HEK293 (cell line): ENCODE measurements at regions not wholly inside any gene's neighbourhood (a gene's known extent, or its start where the extent isn't known, plus 50 kb on each side); places are given as distances from the start of the nearest gene placed in this dataset.

ENCODE experiments used
- CTCF ChIA-PET: fragments of 350-600 bp; formaldehyde crosslinking; extraction: SDS; loops from one replicate; lab custom pipeline; 2021; ENCODE audit warnings: antibody characterized with exemption; lab: Yijun Ruan, JAX
- POLR2A ChIA-PET: fragments of 300-600 bp; formaldehyde crosslinking; extraction: SDS; loops from one replicate; lab custom pipeline; 2020; ENCODE audit warnings: antibody characterized with exemption, inconsistent platforms; lab: Yijun Ruan, JAX
- H3K27ac ChIP-seq: fragments of 200-500 bp; sonication (Bioruptor generic); 2 replicates; pipeline ENCODE4 v1.5.1; 2014; ENCODE audit warnings: low read depth, low read length, control low read depth, inconsistent platforms; ENCODE audit errors: extremely low read depth
- H3K36me3 ChIP-seq, 2 experiments: fragments of 200-500 bp in 1 of 2; sonication (Bioruptor generic) in 1 of 2; 1 replicate in 1 of 2; 2 replicates in 1 of 2; pipeline ENCODE4 v1.5.1; 2014 to 2017; ENCODE audit warnings: inconsistent platforms in 2 of 2, low read length in 2 of 2; ENCODE audit not compliant: control insufficient read depth in 2 of 2, insufficient read depth in 1 of 2
- H3K4me1 ChIP-seq: fragments of 200-500 bp; sonication (Bioruptor generic); 2 replicates; pipeline ENCODE4 v1.5.1; 2014; ENCODE audit warnings: mild to moderate bottlenecking, low read length, inconsistent platforms; ENCODE audit not compliant: control insufficient read depth, insufficient read depth
- H3K4me3 ChIP-seq: 2 replicates; pipeline ENCODE4 v1.5.1; 2011; ENCODE audit warnings: low read depth, mild to moderate bottlenecking, control low read depth, low read length, moderate library complexity
- H3K9me3 ChIP-seq: fragments of 200-500 bp; sonication (Bioruptor generic); 2 replicates; pipeline ENCODE4 v1.5.1; 2014; ENCODE audit warnings: low read depth, low read length, inconsistent platforms; ENCODE audit not compliant: control insufficient read depth, insufficient read depth
- ATF2 ChIP-seq: fragments of 450-650 bp; formaldehyde crosslinking; IDR thresholded peaks from 2 replicates; pipeline ENCODE4 v1.5.1; 2016; ENCODE audit warnings: missing biosample characterization, missing genetic modification characterization, low read depth
- BCL11A ChIP-seq: fragments of 450-650 bp; formaldehyde crosslinking; IDR thresholded peaks from 2 replicates; pipeline ENCODE4 v1.5.1; 2016; ENCODE audit warnings: low read depth, missing biosample characterization, missing genetic modification characterization
- BCL6B ChIP-seq: fragments of 450-650 bp; formaldehyde crosslinking; IDR thresholded peaks from 2 replicates; pipeline ENCODE4 v1.5.1; 2017; ENCODE audit warnings: missing biosample characterization, missing genetic modification characterization
- GLI4 ChIP-seq: fragments of 450-650 bp; formaldehyde crosslinking; IDR thresholded peaks from 2 replicates; pipeline ENCODE4 v1.5.1; 2016; ENCODE audit warnings: missing biosample characterization, missing genetic modification characterization
- HOXC10 ChIP-seq: sonication (generic); formaldehyde crosslinking; IDR thresholded peaks from 2 replicates; pipeline ENCODE4 v1.8.1; 2023; ENCODE audit warnings: mild to moderate bottlenecking, missing genetic modification reagents
- MEIS1 ChIP-seq: sonication (generic); formaldehyde crosslinking; IDR thresholded peaks from 2 replicates; pipeline ENCODE4 v1.8.1; 2022; ENCODE audit warnings: missing genetic modification reagents, mild to moderate bottlenecking, borderline replicate concordance
- OSR2 ChIP-seq: fragments of 450-650 bp; formaldehyde crosslinking; IDR thresholded peaks from 2 replicates; pipeline ENCODE4 v1.5.1; 2016; ENCODE audit warnings: missing biosample characterization, missing genetic modification characterization
- PRDM10 ChIP-seq: fragments of 450-650 bp; formaldehyde crosslinking; IDR thresholded peaks from 2 replicates; pipeline ENCODE4 v1.5.1; 2016; ENCODE audit warnings: missing biosample characterization, missing genetic modification characterization
- SCRT1 ChIP-seq: fragments of 450-650 bp; formaldehyde crosslinking; IDR thresholded peaks from 2 replicates; pipeline ENCODE4 v1.5.1; 2016; ENCODE audit warnings: missing biosample characterization, missing genetic modification characterization, borderline replicate concordance
- ZBTB1 ChIP-seq: fragments of 450-650 bp; formaldehyde crosslinking; IDR thresholded peaks from 2 replicates; pipeline ENCODE4 v1.5.1; 2016; ENCODE audit warnings: missing biosample characterization, missing genetic modification characterization
- ZBTB48 ChIP-seq: fragments of 450-650 bp; formaldehyde crosslinking; IDR thresholded peaks from 2 replicates; pipeline ENCODE4 v1.5.1; 2016; ENCODE audit warnings: missing biosample characterization, missing genetic modification characterization
- ZBTB8A ChIP-seq: fragments of 450-650 bp; formaldehyde crosslinking; IDR thresholded peaks from 2 replicates; pipeline ENCODE4 v1.5.1; 2016; ENCODE audit warnings: missing biosample characterization, missing genetic modification characterization
- ZNF112 ChIP-seq: fragments of 450-650 bp; formaldehyde crosslinking; IDR thresholded peaks from 2 replicates; pipeline ENCODE4 v1.5.0; 2017; ENCODE audit warnings: missing biosample characterization, missing genetic modification characterization
- ZNF175 ChIP-seq: fragments of 450-650 bp; formaldehyde crosslinking; IDR thresholded peaks from 2 replicates; pipeline ENCODE4 v1.5.1; 2016; ENCODE audit warnings: missing biosample characterization, missing genetic modification characterization
- ZNF214 ChIP-seq: fragments of 450-650 bp; formaldehyde crosslinking; IDR thresholded peaks from 2 replicates; pipeline ENCODE4 v1.5.1; 2017; ENCODE audit warnings: missing biosample characterization, mild to moderate bottlenecking, missing genetic modification characterization, borderline replicate concordance
- ZNF341 ChIP-seq: fragments of 450-650 bp; formaldehyde crosslinking; IDR thresholded peaks from 2 replicates; pipeline ENCODE4; 2016; ENCODE audit warnings: low read depth, missing biosample characterization, missing genetic modification characterization
- ZNF404 ChIP-seq: fragments of 450-650 bp; formaldehyde crosslinking; IDR thresholded peaks from 2 replicates; pipeline ENCODE4 v1.5.1; 2017; ENCODE audit warnings: missing biosample characterization, missing genetic modification characterization
- ZNF518A ChIP-seq: fragments of 450-650 bp; formaldehyde crosslinking; conservative IDR thresholded peaks from 2 replicates; pipeline ENCODE4 v1.5.1; 2016; ENCODE audit warnings: low read depth, missing biosample characterization, missing genetic modification characterization
- ZNF544 ChIP-seq: fragments of 450-650 bp; formaldehyde crosslinking; IDR thresholded peaks from 2 replicates; pipeline ENCODE4 v1.5.0; 2017; ENCODE audit warnings: missing biosample characterization, missing genetic modification characterization
- ZNF571 ChIP-seq: fragments of 450-650 bp; formaldehyde crosslinking; IDR thresholded peaks from 2 replicates; pipeline ENCODE4 v1.5.0; 2017; ENCODE audit warnings: missing biosample characterization, missing genetic modification characterization
- ZNF626 ChIP-seq: fragments of 450-650 bp; sonication (Bioruptor Pico); formaldehyde crosslinking; IDR thresholded peaks from 2 replicates; pipeline ENCODE4 v1.5.1; 2018; ENCODE audit warnings: missing biosample characterization, missing genetic modification characterization, inconsistent platforms
- ZNF654 ChIP-seq: fragments of 450-650 bp; formaldehyde crosslinking; IDR thresholded peaks from 2 replicates; pipeline ENCODE4 v1.5.1; 2016; ENCODE audit warnings: low read depth, missing biosample characterization, missing genetic modification characterization
- ZNF707 ChIP-seq: fragments of 450-650 bp; formaldehyde crosslinking; IDR thresholded peaks from 2 replicates; pipeline ENCODE4 v1.5.1; 2016; ENCODE audit warnings: missing biosample characterization, missing genetic modification characterization

GRCh38 chr4:138698641-138699040, 316.9 kb upstream of the NOCT start (continued):
- TF ChIP-seq PRDM10 (tag by site-specific recombination): no peak
- TF ChIP-seq ZBTB8A: no peak
- no peak for TF ChIP-seq ZNF626
- TF ChIP-seq BCL11A (tag by site-specific recombination): no peak
- no peak for TF ChIP-seq BCL6B (tag by site-specific recombination)
- no peak for TF ChIP-seq ZBTB48 (tag by site-specific recombination)

GRCh38 chr4:138697851-138698250, 317.7 kb upstream of the NOCT start:
- H3K36me3 ChIP-seq: no peaks in the 10 kb centered on the region
- ChIA-PET POLR2A (no interaction called here), CTCF (no interaction called here)
- no peaks in the 10 kb centered on the region for H3K4me1 ChIP-seq
- no peak for TF ChIP-seq ZNF112 (tag by site-specific recombination)
- no peak overlapping the region for H3K4me3 ChIP-seq
- no peaks in the 10 kb centered on the region for H3K9me3 ChIP-seq
- no peak overlapping the region for H3K27ac ChIP-seq

GRCh38 chr4:138696771-138697170, 318.8 kb upstream of the NOCT start:
- Histone ChIP-seq H3K4me3 (no peak overlapping the region), H3K27ac (no peak overlapping the region), H3K9me3 (no peaks in the 10 kb centered on the region), H3K36me3 (no peaks in the 10 kb centered on the region), H3K4me1 (no peaks in the 10 kb centered on the region)
- ChIA-PET CTCF (interaction anchor here (0.7 kb wide), 1 partner anchor 678 kb away, joined by 3 read pairs; no protein-coding TSS in a partner anchor), POLR2A (no interaction called here)
- TF ChIP-seq ZNF654 (no peak), ZBTB1 (no peak), HOXC10 (no peak), ATF2 (tag by site-specific recombination) (no peak), OSR2 (tag by site-specific recombination) (no peak), ZNF214 (tag by site-specific recombination) (no peak), MEIS1 (no peak), ZNF175 (tag by site-specific recombination) (no peak), ZNF404 (tag by site-specific recombination) (no peak), ZNF518A (tag by site-specific recombination) (no peak), ZNF341 (tag by site-specific recombination) (no peak), ZNF544 (tag by site-specific recombination) (no peak), SCRT1 (tag by site-specific recombination) (no peak), ZNF571 (tag by site-specific recombination) (no peak), GLI4 (tag by site-specific recombination) (no peak), ZNF707 (tag by site-specific recombination) (no peak), BCL11A (tag by site-specific recombination) (no peak)
